ENCODE measurements at regions not wholly inside any gene's neighbourhood (a gene's known extent, or its start where the extent isn't known, plus 50 kb on each side); places are given as distances from the start of the nearest gene placed in this dataset.

- ChIA-PET POLR2A (no interaction called here), CTCF (no interaction called here)
- H3K27me3 Mint-ChIP-seq = peaks cover 17% of the 10 kb centered on the region
- no peak for TF ChIP-seq CTCF (IDR thresholded peaks at IDR 0.05)
- no peak overlapping the region for H3K27ac Mint-ChIP-seq
- no peaks in the 10 kb centered on the region for H3K4me1 Mint-ChIP-seq (ENCODE audit: low read depth)
- H3K4me3 Mint-ChIP-seq = no peak overlapping the region
- DNase-seq (no peak), ATAC-seq (no peak)
- peaks cover under 1% of the 10 kb centered on the region for H3K9me3 Mint-ChIP-seq
- intact Hi-C loops (cut with micrococcal nuclease) = no loop called here
- no peaks in the 10 kb centered on the region for H3K36me3 Mint-ChIP-seq (ENCODE audit: low read depth)
Observed at GRCh38 chr6:4482461-4482860, 293.7 kb upstream of the CDYL start.

- H3K9me3 Mint-ChIP-seq = no peaks in the 10 kb centered on the region
- CTCF ChIA-PET = no interaction called here
Observed at GRCh38 chr6:4480788-4481735, 295.1 kb upstream of the CDYL start.

GRCh38 chr6:4478098-4478497, 298.1 kb upstream of the CDYL start:
- no peaks in the 10 kb centered on the region for H3K4me1 Mint-ChIP-seq (ENCODE audit: low read depth)
- H3K36me3 Mint-ChIP-seq (ENCODE audit: low read depth) = no peaks in the 10 kb centered on the region
- no peak overlapping the region for H3K4me3 Mint-ChIP-seq
- ATAC-seq (no peak), DNase-seq (no peak)
- no peak for TF ChIP-seq CTCF (IDR thresholded peaks at IDR 0.05)
- intact Hi-C loops (cut with micrococcal nuclease) = no loop called here
- H3K27me3 Mint-ChIP-seq = peaks cover 18% of the 10 kb centered on the region
- no peaks in the 10 kb centered on the region for H3K9me3 Mint-ChIP-seq
- ChIA-PET CTCF (no interaction called here), POLR2A (no interaction called here)
- no peak overlapping the region for H3K27ac Mint-ChIP-seq

More at GRCh38 chr6:4480788-4481735, 295.1 kb upstream of the CDYL start:
- no peak for DNase-seq
- Mint-ChIP-seq H3K4me1 (ENCODE audit: low read depth) (no peaks in the 10 kb centered on the region), H3K36me3 (ENCODE audit: low read depth) (no peaks in the 10 kb centered on the region), H3K27me3 (peaks cover 18% of the 10 kb centered on the region), H3K27ac (no peak overlapping the region), H3K4me3 (no peak overlapping the region)
- ATAC-seq = no peak
- POLR2A ChIA-PET = no interaction called here
- TF ChIP-seq CTCF (IDR thresholded peaks at IDR 0.05) = no peak
- intact Hi-C loops (cut with micrococcal nuclease) = no loop called here

GRCh38 chr6:4474810-4475209, 301.4 kb upstream of the CDYL start:
- no peak for ATAC-seq
- ChIA-PET CTCF (no interaction called here), POLR2A (no interaction called here)
- no peak overlapping the region for H3K27ac Mint-ChIP-seq
- H3K9me3 Mint-ChIP-seq = peaks cover 17% of the 10 kb centered on the region
- TF ChIP-seq CTCF (IDR thresholded peaks at IDR 0.05) = no peak
- no peaks in the 10 kb centered on the region for H3K4me1 Mint-ChIP-seq (ENCODE audit: low read depth)
- peaks cover 4% of the 10 kb centered on the region for H3K27me3 Mint-ChIP-seq
- DNase-seq = no peak
- intact Hi-C loops (cut with micrococcal nuclease) = no loop called here
- H3K36me3 Mint-ChIP-seq (ENCODE audit: low read depth) = no peaks in the 10 kb centered on the region
- no peak overlapping the region for H3K4me3 Mint-ChIP-seq

- H3K27ac Mint-ChIP-seq = no peak overlapping the region
- no peaks in the 10 kb centered on the region for H3K36me3 Mint-ChIP-seq (ENCODE audit: low read depth)
- CTCF ChIA-PET = no interaction called here
- no peaks in the 10 kb centered on the region for H3K4me1 Mint-ChIP-seq (ENCODE audit: low read depth)
- no peak for TF ChIP-seq CTCF (IDR thresholded peaks at IDR 0.05)
- H3K9me3 Mint-ChIP-seq = peaks cover 17% of the 10 kb centered on the region
- DNase-seq (no peak), ATAC-seq (no peak)
- peaks cover 2% of the 10 kb centered on the region for H3K27me3 Mint-ChIP-seq
- POLR2A ChIA-PET = interaction anchor here (0.7 kb wide), 1 partner anchor 35 kb away, joined by 3 read pairs; no protein-coding TSS in a partner anchor
- no peak overlapping the region for H3K4me3 Mint-ChIP-seq
- intact Hi-C loops (cut with micrococcal nuclease) = no loop called here
Observed at GRCh38 chr6:4472969-4473642, 303.1 kb upstream of the CDYL start.

All from activated CD8-positive, alpha-beta T cell treated with anti-CD3 and anti-CD28 coated beads for 36 hours (primary cell).